ENCODE measurements at regions not wholly inside any gene's neighbourhood (a gene's known extent, or its start where the extent isn't known, plus 50 kb on each side); places are given as distances from the start of the nearest gene placed in this dataset.

- no peak for DNase-seq (ENCODE audit: extremely low read depth, low read depth)
- TF ChIP-seq, protein P1, sequence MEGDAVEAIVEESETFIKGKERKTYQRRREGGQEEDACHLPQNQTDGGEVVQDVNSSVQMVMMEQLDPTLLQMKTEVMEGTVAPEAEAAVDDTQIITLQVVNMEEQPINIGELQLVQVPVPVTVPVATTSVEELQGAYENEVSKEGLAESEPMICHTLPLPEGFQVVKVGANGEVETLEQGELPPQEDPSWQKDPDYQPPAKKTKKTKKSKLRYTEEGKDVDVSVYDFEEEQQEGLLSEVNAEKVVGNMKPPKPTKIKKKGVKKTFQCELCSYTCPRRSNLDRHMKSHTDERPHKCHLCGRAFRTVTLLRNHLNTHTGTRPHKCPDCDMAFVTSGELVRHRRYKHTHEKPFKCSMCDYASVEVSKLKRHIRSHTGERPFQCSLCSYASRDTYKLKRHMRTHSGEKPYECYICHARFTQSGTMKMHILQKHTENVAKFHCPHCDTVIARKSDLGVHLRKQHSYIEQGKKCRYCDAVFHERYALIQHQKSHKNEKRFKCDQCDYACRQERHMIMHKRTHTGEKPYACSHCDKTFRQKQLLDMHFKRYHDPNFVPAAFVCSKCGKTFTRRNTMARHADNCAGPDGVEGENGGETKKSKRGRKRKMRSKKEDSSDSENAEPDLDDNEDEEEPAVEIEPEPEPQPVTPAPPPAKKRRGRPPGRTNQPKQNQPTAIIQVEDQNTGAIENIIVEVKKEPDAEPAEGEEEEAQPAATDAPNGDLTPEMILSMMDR (IDR thresholded peaks at IDR 0.05; ENCODE audit: low read depth, low read length) = no peak
Observed at GRCh38 chr5:82622711-82623514, 344.8 kb upstream of the RPS23 start.

GRCh38 chr5:82622205-82622604 lies 344.1 kb upstream of the RPS23 start:
- TF ChIP-seq, protein P1 (IDR thresholded peaks at IDR 0.05; ENCODE audit: low read depth, low read length) = no peak
- no peak for DNase-seq (ENCODE audit: extremely low read depth, low read depth)

GRCh38 chr5:82620957-82621600 lies 342.9 kb upstream of the RPS23 start:
- TF ChIP-seq, protein P1 (IDR thresholded peaks at IDR 0.05; ENCODE audit: low read depth, low read length) = no peak
- DNase-seq (ENCODE audit: extremely low read depth, low read depth) = no peak

DNA sequence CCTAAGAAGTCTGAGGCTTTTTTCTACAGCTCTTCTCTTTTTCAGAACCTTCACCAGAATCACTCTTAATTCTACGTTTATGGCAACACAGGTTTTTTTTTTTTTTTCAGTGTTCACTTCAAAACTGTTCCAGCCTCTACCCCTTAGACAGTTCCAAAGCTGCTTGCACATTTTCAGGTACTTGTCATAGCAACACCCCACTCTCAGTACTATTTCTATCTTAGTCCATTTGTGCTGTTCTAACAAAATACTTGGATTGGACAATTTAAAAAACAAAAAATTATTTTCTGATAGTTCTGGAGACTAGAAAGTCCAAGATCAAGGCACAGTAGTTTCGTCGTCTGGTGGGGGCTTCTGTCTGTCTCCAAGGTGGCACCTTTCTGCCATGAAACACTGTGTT lies 340.9 kb upstream of the RPS23 start:
- DNase-seq (ENCODE audit: extremely low read depth, low read depth) = no peak
- TF ChIP-seq, protein P1 (IDR thresholded peaks at IDR 0.05; ENCODE audit: low read depth, low read length) = no peak

GRCh38 chr5:82614706-82615105 lies 336.6 kb upstream of the RPS23 start:
- TF ChIP-seq, protein P1 (IDR thresholded peaks at IDR 0.05; ENCODE audit: low read depth, low read length) = no peak
- no peak for DNase-seq (ENCODE audit: extremely low read depth, low read depth)

DNA sequence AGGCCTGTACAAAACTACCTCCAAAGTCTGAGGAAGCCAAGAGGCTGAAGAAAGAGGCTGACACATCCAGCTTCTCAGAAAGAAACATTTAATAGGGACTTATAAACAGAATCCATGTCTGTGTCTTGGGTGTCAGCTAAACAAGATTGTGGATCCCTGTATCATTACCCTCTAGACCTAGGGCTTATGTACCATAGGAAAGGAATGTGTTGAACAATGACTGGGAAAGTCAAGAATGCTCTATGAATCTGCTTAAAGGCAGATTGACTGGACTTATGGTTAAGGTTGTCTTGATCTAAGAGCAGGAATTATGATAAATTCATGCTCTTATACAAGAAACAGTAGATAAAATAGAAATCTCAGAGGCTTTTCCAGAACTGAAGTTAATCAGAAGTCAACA lies 335.7 kb upstream of the RPS23 start:
- no peak for DNase-seq (ENCODE audit: extremely low read depth, low read depth)
- TF ChIP-seq, protein P1 (IDR thresholded peaks at IDR 0.05; ENCODE audit: low read depth, low read length) = no peak

DNA sequence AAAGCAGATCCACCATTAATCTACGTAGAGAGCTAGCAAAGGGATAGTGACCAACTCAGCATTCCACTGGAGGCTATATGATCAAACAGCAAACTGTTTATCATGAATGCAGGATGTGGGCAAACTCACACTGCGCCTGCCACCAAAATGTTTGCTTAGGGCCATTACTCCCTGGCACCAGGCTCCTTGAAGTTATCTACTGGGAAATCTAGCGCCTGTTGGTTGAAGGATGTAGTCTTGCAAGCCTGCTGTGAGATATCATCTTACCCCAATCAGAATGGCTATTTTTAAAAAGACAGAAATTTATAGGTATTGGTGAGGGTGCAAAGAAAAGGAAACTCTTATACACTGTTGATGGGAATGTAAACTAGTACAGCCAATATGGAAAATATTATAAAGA lies 332.5 kb upstream of the RPS23 start:
- TF ChIP-seq, protein P1 (IDR thresholded peaks at IDR 0.05; ENCODE audit: low read depth, low read length) = no peak
- DNase-seq (ENCODE audit: extremely low read depth, low read depth) = no peak

Data from AG09319 (cell line).